IMR-90 (cell line): ENCODE measurements at regions not wholly inside any gene's neighbourhood (a gene's known extent, or its start where the extent isn't known, plus 50 kb on each side); places are given as distances from the start of the nearest gene placed in this dataset.

Source experiments
- ATAC-seq: fragments of 200-7000 bp; cut with Tn5 transposase; 2 replicates; pipeline ENCODE4 v1.9.1; 2020; ENCODE audit warnings: low read depth, mild to moderate bottlenecking, moderate library complexity
- BruUV-seq: library from RNA; stranded (reverse); fragments of 400-500 nt; replicated peaks from 2 replicates; lab custom pipeline; 2021; lab: Mats Ljungman, UMichigan
- CTCF ChIA-PET: fragments of 300-600 bp; formaldehyde crosslinking; extraction: SDS; loops from one replicate; lab custom pipeline; 2021; ENCODE audit warnings: antibody characterized with exemption; lab: Yijun Ruan, JAX
- POLR2A ChIA-PET: fragments of 300-600 bp; sonication (Branson Sonifier 250); formaldehyde crosslinking; loops from one replicate; lab custom pipeline; 2022; ENCODE audit warnings: antibody characterized with exemption; ENCODE audit not compliant: unreplicated experiment; lab: Charles Lee
- DNase-seq: peaks from one replicate; pipeline ENCODE4 v3.0.0; 2013
- H2AFZ ChIP-seq: replicated peaks from 2 replicates; pipeline ENCODE3; 2013; ENCODE audit warnings: low read length, mild to moderate bottlenecking; ENCODE audit not compliant: poor library complexity
- H2AK5ac ChIP-seq: 2 replicates; pipeline ENCODE4 v1.6.1; 2013; ENCODE audit warnings: low read depth, low read length, inconsistent platforms
- H2AK9ac ChIP-seq: replicated peaks from 2 replicates; pipeline ENCODE3; 2013; ENCODE audit warnings: mild to moderate bottlenecking, low read depth, low read length, moderate library complexity; ENCODE audit not compliant: poor library complexity
- H2BK120ac ChIP-seq: 2 replicates; pipeline ENCODE4 v1.6.1; 2013; ENCODE audit warnings: low read depth, low read length, inconsistent platforms
- H2BK15ac ChIP-seq: 3 replicates; pipeline ENCODE4 v1.6.1; 2013; ENCODE audit warnings: low read depth, low read length, inconsistent platforms
- H2BK20ac ChIP-seq: 2 replicates; pipeline ENCODE4 v1.6.1; 2013; ENCODE audit warnings: low read depth, mild to moderate bottlenecking, inconsistent platforms, low read length, moderate library complexity
- H2BK5ac ChIP-seq: 2 replicates; pipeline ENCODE4 v1.6.1; 2013; ENCODE audit warnings: mild to moderate bottlenecking, low read depth, low read length, inconsistent platforms; ENCODE audit not compliant: poor library complexity, severe bottlenecking
- H3K14ac ChIP-seq: replicated peaks from 2 replicates; pipeline ENCODE4 v1.6.1; 2013; ENCODE audit warnings: low read depth, low read length, inconsistent platforms
- H3K18ac ChIP-seq: 2 replicates; pipeline ENCODE4 v1.6.1; 2013; ENCODE audit warnings: low read depth, low read length, control low read depth
- H3K23ac ChIP-seq: 2 replicates; pipeline ENCODE4 v1.6.1; 2013; ENCODE audit warnings: low read depth, low read length, inconsistent platforms
- H3K27ac ChIP-seq: 2 replicates; pipeline ENCODE4 v1.5.1; 2013; ENCODE audit warnings: mild to moderate bottlenecking, control low read depth, low read length; ENCODE audit not compliant: insufficient read depth
- H3K27me3 ChIP-seq: 2 replicates; pipeline ENCODE4 v1.6.1; 2013; ENCODE audit warnings: low read length; ENCODE audit not compliant: control insufficient read depth, insufficient read depth
- H3K36me3 ChIP-seq: 2 replicates; pipeline ENCODE4 v1.6.1; 2013; ENCODE audit warnings: low read length, mixed read lengths; ENCODE audit not compliant: control insufficient read depth, insufficient read depth
- H3K4ac ChIP-seq: 2 replicates; pipeline ENCODE4 v1.6.1; 2013; ENCODE audit warnings: low read depth, low read length, inconsistent platforms
- H3K4me1 ChIP-seq: 2 replicates; pipeline ENCODE4 v1.6.1; 2013; ENCODE audit warnings: low read length, mixed read lengths; ENCODE audit not compliant: control insufficient read depth, insufficient read depth
- H3K4me2 ChIP-seq: 2 replicates; pipeline ENCODE4 v1.6.1; 2013; ENCODE audit warnings: low read depth, mild to moderate bottlenecking, control low read depth, low read length, moderate library complexity
- H3K4me3 ChIP-seq: 2 replicates; pipeline ENCODE4 v1.5.1; 2013; ENCODE audit warnings: low read depth, mild to moderate bottlenecking, control low read depth, low read length, moderate library complexity; ENCODE audit not compliant: insufficient read depth
- H3K56ac ChIP-seq: 2 replicates; pipeline ENCODE4 v1.6.1; 2013; ENCODE audit warnings: low read length, inconsistent platforms; ENCODE audit not compliant: insufficient read depth; ENCODE audit errors: extremely low read depth
- H3K79me1 ChIP-seq, 2 experiments: 2 replicates each; pipeline ENCODE4 v1.6.1; 2013; ENCODE audit warnings: low read length in 2 of 2, inconsistent platforms in 1 of 2, low read depth in 1 of 2
- H3K9ac ChIP-seq: 2 replicates; pipeline ENCODE4 v1.6.1; 2013; ENCODE audit warnings: low read depth, low read length, control low read depth
- H3K9me1 ChIP-seq: 2 replicates; pipeline ENCODE4 v1.6.1; 2013; ENCODE audit warnings: low read length, inconsistent platforms; ENCODE audit not compliant: insufficient read depth
- H3K9me3 ChIP-seq: 2 replicates; pipeline ENCODE4 v1.6.1; 2013; ENCODE audit warnings: low read length; ENCODE audit not compliant: control insufficient read depth, insufficient read depth
- H4K20me1 ChIP-seq: 2 replicates; pipeline ENCODE4 v1.6.1; 2013; ENCODE audit warnings: low read length, inconsistent platforms; ENCODE audit not compliant: insufficient read depth
- H4K5ac ChIP-seq: 2 replicates; pipeline ENCODE4 v1.6.1; 2013; ENCODE audit warnings: mild to moderate bottlenecking, low read depth, low read length, control low read depth
- H4K8ac ChIP-seq, 2 experiments: 2 replicates each; pipeline ENCODE4 v1.6.1; 2013; ENCODE audit warnings: low read depth in 2 of 2, low read length in 2 of 2, control low read depth in 1 of 2, inconsistent platforms in 1 of 2
- H4K91ac ChIP-seq: 2 replicates; pipeline ENCODE4 v1.6.1; 2013; ENCODE audit warnings: low read depth, low read length, inconsistent platforms; ENCODE audit not compliant: insufficient read depth
- BHLHE40 ChIP-seq: fragments of 150-350 bp; IDR thresholded peaks from 2 replicates; pipeline ENCODE4 v1.6.1; 2016; ENCODE audit warnings: mild to moderate bottlenecking, low read depth, low read length
- CEBPB ChIP-seq: IDR thresholded peaks from 2 replicates; pipeline ENCODE4 v1.6.1; 2012; ENCODE audit warnings: low read depth, low read length, improper control_type of control experiment
- CHD1 ChIP-seq: IDR thresholded peaks from 2 replicates; pipeline ENCODE4 v1.6.1; 2012; ENCODE audit warnings: low read depth, low read length, improper control_type of control experiment
- ELK1 ChIP-seq: fragments of 150-350 bp; IDR thresholded peaks from 2 replicates; pipeline ENCODE4 v1.6.1; 2016; ENCODE audit warnings: low read depth, mild to moderate bottlenecking, low read length, moderate library complexity, borderline replicate concordance
- FOS ChIP-seq: fragments of 150-350 bp; IDR thresholded peaks from 2 replicates; pipeline ENCODE4 v1.6.1; 2016; ENCODE audit warnings: low read depth, low read length
- MAFK ChIP-seq: IDR thresholded peaks from 2 replicates; pipeline ENCODE4 v1.6.1; 2012; ENCODE audit warnings: low read depth, low read length, improper control_type of control experiment
- MAZ ChIP-seq: IDR thresholded peaks from 2 replicates; pipeline ENCODE4 v1.6.1; 2012; ENCODE audit warnings: low read depth, mild to moderate bottlenecking, low read length, improper control_type of control experiment, moderate library complexity, borderline replicate concordance
- MXI1 ChIP-seq: IDR thresholded peaks from 2 replicates; pipeline ENCODE4 v1.6.1; 2012; ENCODE audit warnings: low read depth, mild to moderate bottlenecking, low read length, moderate library complexity, borderline replicate concordance
- NFE2L2 ChIP-seq: fragments of 150-350 bp; IDR thresholded peaks from 2 replicates; pipeline ENCODE4 v1.6.1; 2016; ENCODE audit warnings: low read depth, mild to moderate bottlenecking, low read length
- POLR2A ChIP-seq: IDR thresholded peaks from 2 replicates; pipeline ENCODE4 v1.6.1; 2012; ENCODE audit warnings: mild to moderate bottlenecking, low read depth, low read length
- RAD21 ChIP-seq: IDR thresholded peaks from 2 replicates; pipeline ENCODE4 v1.6.1; 2012; ENCODE audit warnings: low read length, improper control_type of control experiment
- RCOR1 ChIP-seq: IDR thresholded peaks from 2 replicates; pipeline ENCODE4 v1.6.1; 2012; ENCODE audit warnings: mild to moderate bottlenecking, low read length, improper control_type of control experiment; ENCODE audit not compliant: insufficient replicate concordance
- RFX5 ChIP-seq: IDR thresholded peaks from 2 replicates; pipeline ENCODE4 v1.8.0; 2012; ENCODE audit warnings: low read depth, mild to moderate bottlenecking, low read length, moderate library complexity
- SMC3 ChIP-seq: fragments of 150-350 bp; IDR thresholded peaks from 2 replicates; pipeline ENCODE4 v1.6.1; 2016; ENCODE audit warnings: low read depth, mild to moderate bottlenecking, antibody characterized with exemption, low read length, moderate library complexity
- WGBS, 2 experiments: methylation state at CpG; one replicate each; pipeline versions ENCODE4 v1.1.5 to v1.1.7; 2013; ENCODE audit warnings: missing lambda C conversion rate in 2 of 2; ENCODE audit not compliant: insufficient read length in 1 of 2; ENCODE audit errors: extremely low coverage in 2 of 2; 5-methylcytosine and 5-hydroxymethylcytosine counted together
- dilution Hi-C: fragments of 300-500 bp; cut with HindIII; formaldehyde crosslinking; loops from one replicate; pipeline ENCODE4 v1.14.3; 2018; ENCODE audit warnings: low sequenced_read_pairs; ENCODE audit not compliant: unreplicated experiment
- in situ Hi-C: fragments of 300-500 bp; cut with MboI; formaldehyde crosslinking; loops from 3 replicates; pipeline ENCODE4 v1.14.3; 2019; ENCODE audit warnings: low sequenced_read_pairs, inconsistent platforms, mixed read lengths
- intact Hi-C: fragments of 100-400 bp; cut with micrococcal nuclease; formaldehyde crosslinking; loops from 2 replicates; pipeline ENCODE4 v1.10.0; 2022
- TF ChIP-seq, protein P1 (sequence below): fragments of 150-350 bp; IDR thresholded peaks from 2 replicates; pipeline ENCODE4 v1.6.1; 2017; ENCODE audit warnings: mild to moderate bottlenecking, antibody characterized with exemption, low read length, low read depth
- TF ChIP-seq, protein P2 (sequence below): conservative IDR thresholded peaks from 2 replicates; pipeline ENCODE4 v1.5.1; 2012; ENCODE audit warnings: mild to moderate bottlenecking, low read depth, low read length, improper control_type of control experiment

- H4K8ac ChIP-seq, result no peak overlapping the region
- H2AK5ac ChIP-seq, result no peak overlapping the region
- POLR2A ChIA-PET, result no interaction called here
- no peak overlapping the region for H2BK120ac ChIP-seq
- no peak overlapping the region for H3K56ac ChIP-seq
- H3K9me1 ChIP-seq, result no peaks in the 10 kb centered on the region
- no peak overlapping the region for H3K23ac ChIP-seq
- in situ Hi-C loops, result no loop called here
- no peak overlapping the region for H3K9ac ChIP-seq
- no peak overlapping the region for H2BK5ac ChIP-seq
- no peaks in the 10 kb centered on the region for H3K27me3 ChIP-seq
- H3K36me3 ChIP-seq, result no peaks in the 10 kb centered on the region
- no peak overlapping the region for H3K27ac ChIP-seq
- no peak overlapping the region for H2AK9ac ChIP-seq
- 38% methylated on average over 1 of the region's 4 CpGs; no CpG with 5 or more reads in 1 of the 2 experiments for WGBS, 2 experiments
- H4K91ac ChIP-seq, result no peak overlapping the region
- H3K18ac ChIP-seq, result no peak overlapping the region
- no TSS peak for BruUV-seq
- no peak for TF ChIP-seq CHD1
- TF ChIP-seq RFX5, result no peak
- no peak for TF ChIP-seq MAFK
- no peak for TF ChIP-seq POLR2A
- no peak for TF ChIP-seq ELK1
- TF ChIP-seq FOS, result no peak
- no peak for TF ChIP-seq RCOR1
- TF ChIP-seq RAD21, result no peak
- TF ChIP-seq, protein P1, sequence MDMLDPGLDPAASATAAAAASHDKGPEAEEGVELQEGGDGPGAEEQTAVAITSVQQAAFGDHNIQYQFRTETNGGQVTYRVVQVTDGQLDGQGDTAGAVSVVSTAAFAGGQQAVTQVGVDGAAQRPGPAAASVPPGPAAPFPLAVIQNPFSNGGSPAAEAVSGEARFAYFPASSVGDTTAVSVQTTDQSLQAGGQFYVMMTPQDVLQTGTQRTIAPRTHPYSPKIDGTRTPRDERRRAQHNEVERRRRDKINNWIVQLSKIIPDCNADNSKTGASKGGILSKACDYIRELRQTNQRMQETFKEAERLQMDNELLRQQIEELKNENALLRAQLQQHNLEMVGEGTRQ, result no peak
- TF ChIP-seq NFE2L2, result no peak
- no peak for TF ChIP-seq MAZ
- TF ChIP-seq, protein P2, sequence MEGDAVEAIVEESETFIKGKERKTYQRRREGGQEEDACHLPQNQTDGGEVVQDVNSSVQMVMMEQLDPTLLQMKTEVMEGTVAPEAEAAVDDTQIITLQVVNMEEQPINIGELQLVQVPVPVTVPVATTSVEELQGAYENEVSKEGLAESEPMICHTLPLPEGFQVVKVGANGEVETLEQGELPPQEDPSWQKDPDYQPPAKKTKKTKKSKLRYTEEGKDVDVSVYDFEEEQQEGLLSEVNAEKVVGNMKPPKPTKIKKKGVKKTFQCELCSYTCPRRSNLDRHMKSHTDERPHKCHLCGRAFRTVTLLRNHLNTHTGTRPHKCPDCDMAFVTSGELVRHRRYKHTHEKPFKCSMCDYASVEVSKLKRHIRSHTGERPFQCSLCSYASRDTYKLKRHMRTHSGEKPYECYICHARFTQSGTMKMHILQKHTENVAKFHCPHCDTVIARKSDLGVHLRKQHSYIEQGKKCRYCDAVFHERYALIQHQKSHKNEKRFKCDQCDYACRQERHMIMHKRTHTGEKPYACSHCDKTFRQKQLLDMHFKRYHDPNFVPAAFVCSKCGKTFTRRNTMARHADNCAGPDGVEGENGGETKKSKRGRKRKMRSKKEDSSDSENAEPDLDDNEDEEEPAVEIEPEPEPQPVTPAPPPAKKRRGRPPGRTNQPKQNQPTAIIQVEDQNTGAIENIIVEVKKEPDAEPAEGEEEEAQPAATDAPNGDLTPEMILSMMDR, result no peak
- no peak for TF ChIP-seq SMC3
- no peak for TF ChIP-seq CEBPB
- no peak for TF ChIP-seq BHLHE40
- TF ChIP-seq MXI1, result no peak
- no peak overlapping the region for H3K4me2 ChIP-seq
- no peaks in the 10 kb centered on the region for H4K20me1 ChIP-seq
- no peak overlapping the region for H3K4me3 ChIP-seq
- no peak overlapping the region for H2BK15ac ChIP-seq
- DNase-seq, result no peak
- H2AFZ ChIP-seq, result no peak overlapping the region
- ATAC-seq, result no peak
- H3K9me3 ChIP-seq, result peaks cover 17% of the 10 kb centered on the region
- intact Hi-C loops, result no loop called here
- H4K5ac ChIP-seq, result no peak overlapping the region
- no peaks in the 10 kb centered on the region for H3K79me1 ChIP-seq
- H3K4me1 ChIP-seq, result no peaks in the 10 kb centered on the region
- H3K14ac ChIP-seq, result no peak overlapping the region
- CTCF ChIA-PET, result no interaction called here
- dilution Hi-C loops, result no loop called here
- H3K4ac ChIP-seq, result no peak overlapping the region
- no peak overlapping the region for H2BK20ac ChIP-seq
These were observed 631.1 kb upstream of the HTR1E start for GRCh38 chr6:86306210-86306609.
